Thyroid gland (tissue), 4 donors: ENCODE measurements at regions not wholly inside any gene's neighbourhood (a gene's known extent, or its start where the extent isn't known, plus 50 kb on each side); places are given as distances from the start of the nearest gene placed in this dataset.
"Not testable (repeated sequence)": the region's sequence is repeated elsewhere in the genome, so short reads cannot be mapped to it uniquely, and the experiment has no call there.

Source experiments
- DNase-seq, 2 donors: peaks; one replicate each; pipeline ENCODE4 v3.0.0-alpha.2; 2019
- H3K27ac ChIP-seq, 3 donors: fragments of 200-600 bp; sonication (generic); 1 replicate in 2 of 3; 2 replicates in 1 of 3; pipeline ENCODE4 v1.5.1; 2016 to 2019; ENCODE audit warnings: mild to moderate bottlenecking in 1 of 3, moderate library complexity in 1 of 3
- H3K27me3 ChIP-seq: fragments of 200-600 bp; sonication (generic); one replicate; pipeline ENCODE4 v1.5.1; 2019
- H3K36me3 ChIP-seq, 2 donors: fragments of 200-600 bp; sonication (generic); one replicate each; pipeline ENCODE4 v1.5.1; 2016 to 2019
- H3K4me1 ChIP-seq, 2 donors: fragments of 200-600 bp; sonication (generic); one replicate each; pipeline ENCODE4 v1.5.1; 2017 to 2019
- H3K4me3 ChIP-seq, 3 donors: fragments of 200-600 bp; sonication (generic); replicated peaks in 1 of 3; 1 replicate in 2 of 3; 2 replicates in 1 of 3; pipeline ENCODE4 v1.5.1; 2016; ENCODE audit warnings: mild to moderate bottlenecking in 1 of 3
- H3K9me3 ChIP-seq: fragments of 200-600 bp; sonication (generic); one replicate; pipeline ENCODE4 v1.5.1; 2017
- CTCF ChIP-seq, 6 experiments: fragments of 200-600 bp in 3 of 6; fragments of 450-650 bp in 3 of 6; sonication (generic) in 3 of 6; IDR thresholded peaks; one replicate each; pipeline ENCODE4 v1.5.1; 2016 to 2019; ENCODE audit warnings: antibody characterized with exemption in 6 of 6, mild to moderate bottlenecking in 2 of 6, inconsistent platforms in 1 of 6, moderate library complexity in 1 of 6
- POLR2A ChIP-seq, 2 donors: fragments of 450-650 bp; IDR thresholded peaks; one replicate each; pipeline ENCODE4 v1.6.1; 2017; ENCODE audit warnings: antibody characterized with exemption in 2 of 2, mild to moderate bottlenecking in 2 of 2, moderate library complexity in 1 of 2
- WGBS, 2 donors: methylation state at CpG; one replicate each; pipeline ENCODE4 v1.1.5; 2017; 5-methylcytosine and 5-hydroxymethylcytosine counted together
- intact Hi-C: fragments of 100-400 bp; cut with DNase I; formaldehyde crosslinking; loops from one replicate; pipeline ENCODE4 v1.15.1; 2023

- Histone ChIP-seq H3K36me3 (no peaks in the 10 kb centered on the region), H3K27me3 (no peaks in the 10 kb centered on the region), H3K4me1 (no peaks in the 10 kb centered on the region), H3K9me3 (no peaks in the 10 kb centered on the region), H3K27ac (no peak overlapping the region), H3K4me3 (no peak overlapping the region)
- TF ChIP-seq CTCF (IDR thresholded peaks at IDR 0.05) = no peak
- no peak for TF ChIP-seq POLR2A (IDR thresholded peaks at IDR 0.05)
- intact Hi-C loops = no loop called here
- 92 to 100% methylated on average over 8 to 16 of the region's 16 CpGs for WGBS, 2 donors
- DNase-seq = no peak
These were observed 157.2 kb upstream of the GNAI1 start for GRCh38 chr7:79977481-79977880.

- WGBS, 2 donors = 83 to 92% methylated on average over 5 of the region's 5 CpGs
- H3K27me3 ChIP-seq, H3K4me1 ChIP-seq, H3K4me3 ChIP-seq, intact Hi-C loops, H3K27ac ChIP-seq, H3K9me3 ChIP-seq, DNase-seq, H3K36me3 ChIP-seq: not testable (repeated sequence)
These were observed 158.0 kb upstream of the GNAI1 start for GRCh38 chr7:79976711-79977020.

- intact Hi-C loops, H3K36me3 ChIP-seq, DNase-seq, H3K27me3 ChIP-seq, H3K9me3 ChIP-seq, H3K4me3 ChIP-seq, H3K4me1 ChIP-seq, H3K27ac ChIP-seq: not testable (repeated sequence)
- WGBS, 2 donors = 92% methylated on average over 26 of the region's 26 CpGs
These were observed 158.5 kb upstream of the GNAI1 start for GRCh38 chr7:79975986-79976710.

DNA sequence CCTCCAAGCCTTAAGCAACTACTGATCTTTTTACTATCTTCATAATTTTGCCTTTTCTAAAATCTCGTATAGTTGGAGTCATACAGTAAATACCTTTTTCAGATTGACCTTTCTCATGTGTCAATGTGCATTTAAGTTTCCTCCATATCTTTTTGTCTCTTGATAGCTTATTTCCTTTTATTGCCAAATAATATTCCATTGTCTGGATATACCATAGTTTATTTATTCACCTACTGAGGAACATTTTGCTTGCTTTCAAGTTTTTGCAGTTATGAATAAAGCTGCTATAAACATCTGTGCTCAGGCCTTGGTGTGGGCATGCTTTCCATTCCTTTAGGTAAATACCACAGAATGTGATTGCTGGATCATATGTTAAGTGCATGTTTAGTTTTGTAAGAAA is 161.2 kb upstream of the GNAI1 start:
- no peak for DNase-seq
- TF ChIP-seq POLR2A (IDR thresholded peaks at IDR 0.05) (no peak), CTCF (IDR thresholded peaks at IDR 0.05) (no peak)
- Histone ChIP-seq H3K4me3 (no peak overlapping the region), H3K36me3 (no peaks in the 10 kb centered on the region), H3K27ac (no peak overlapping the region), H3K27me3 (no peaks in the 10 kb centered on the region), H3K9me3 (no peaks in the 10 kb centered on the region), H3K4me1 (no peaks in the 10 kb centered on the region)
- WGBS, 2 donors = 91 to 92% methylated on average over 1 of the region's 1 CpG
- intact Hi-C loops = no loop called here

- TF ChIP-seq POLR2A (IDR thresholded peaks at IDR 0.05) = no peak
- no peak for TF ChIP-seq CTCF (IDR thresholded peaks at IDR 0.05)
- WGBS, 2 donors = 90 to 96% methylated on average over 3 of the region's 3 CpGs
- Histone ChIP-seq H3K27ac (no peak overlapping the region), H3K9me3 (no peaks in the 10 kb centered on the region), H3K36me3 (no peaks in the 10 kb centered on the region), H3K27me3 (no peaks in the 10 kb centered on the region), H3K4me1 (no peaks in the 10 kb centered on the region), H3K4me3 (no peak overlapping the region)
- DNase-seq = no peak
- intact Hi-C loops = no loop called here
These were observed 163.6 kb upstream of the GNAI1 start for GRCh38 chr7:79971058-79971457.

GRCh38 chr7:79968894-79969293 is 165.7 kb upstream of the GNAI1 start:
- Histone ChIP-seq H3K4me1 (no peaks in the 10 kb centered on the region), H3K27me3 (no peaks in the 10 kb centered on the region), H3K9me3 (no peaks in the 10 kb centered on the region), H3K36me3 (no peaks in the 10 kb centered on the region), H3K27ac (no peak overlapping the region), H3K4me3 (no peak overlapping the region)
- intact Hi-C loops = no loop called here
- 70 to 71% methylated on average over 2 of the region's 2 CpGs for WGBS, 2 donors
- TF ChIP-seq POLR2A (IDR thresholded peaks at IDR 0.05) = no peak
- TF ChIP-seq CTCF (IDR thresholded peaks at IDR 0.05) = no peak
- no peak for DNase-seq
